ENCODE measurements at regions not wholly inside any gene's neighbourhood (a gene's known extent, or its start where the extent isn't known, plus 50 kb on each side); places are given as distances from the start of the nearest gene placed in this dataset.

DNA sequence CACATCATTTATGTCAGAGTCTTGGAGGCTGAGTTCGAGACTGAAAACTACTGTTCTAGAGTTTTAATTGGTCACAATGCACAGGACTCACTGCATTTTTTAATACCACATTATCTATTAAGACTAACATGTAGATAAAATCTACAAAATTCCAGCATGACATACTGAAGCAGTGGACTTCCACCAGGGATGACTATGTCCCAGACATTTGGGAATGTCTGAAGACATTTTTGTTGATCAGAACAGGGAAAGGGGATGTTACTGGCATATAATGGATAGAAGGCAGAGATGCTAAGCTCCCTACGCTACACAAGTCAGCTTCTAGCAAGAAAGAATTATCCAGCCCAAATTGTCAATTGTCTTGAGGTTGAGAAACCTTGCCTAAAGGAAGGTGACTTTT, 419.0 kb upstream of the TGFBR2 start:
- Histone ChIP-seq H3K9me3 (no peaks in the 10 kb centered on the region), H3K27ac (no peak overlapping the region), H3K4me1 (no peaks in the 10 kb centered on the region), H3K27me3 (no peaks in the 10 kb centered on the region), H3K4me3 (no peak overlapping the region), H3K36me3 (no peaks in the 10 kb centered on the region)
- TF ChIP-seq, protein P1, sequence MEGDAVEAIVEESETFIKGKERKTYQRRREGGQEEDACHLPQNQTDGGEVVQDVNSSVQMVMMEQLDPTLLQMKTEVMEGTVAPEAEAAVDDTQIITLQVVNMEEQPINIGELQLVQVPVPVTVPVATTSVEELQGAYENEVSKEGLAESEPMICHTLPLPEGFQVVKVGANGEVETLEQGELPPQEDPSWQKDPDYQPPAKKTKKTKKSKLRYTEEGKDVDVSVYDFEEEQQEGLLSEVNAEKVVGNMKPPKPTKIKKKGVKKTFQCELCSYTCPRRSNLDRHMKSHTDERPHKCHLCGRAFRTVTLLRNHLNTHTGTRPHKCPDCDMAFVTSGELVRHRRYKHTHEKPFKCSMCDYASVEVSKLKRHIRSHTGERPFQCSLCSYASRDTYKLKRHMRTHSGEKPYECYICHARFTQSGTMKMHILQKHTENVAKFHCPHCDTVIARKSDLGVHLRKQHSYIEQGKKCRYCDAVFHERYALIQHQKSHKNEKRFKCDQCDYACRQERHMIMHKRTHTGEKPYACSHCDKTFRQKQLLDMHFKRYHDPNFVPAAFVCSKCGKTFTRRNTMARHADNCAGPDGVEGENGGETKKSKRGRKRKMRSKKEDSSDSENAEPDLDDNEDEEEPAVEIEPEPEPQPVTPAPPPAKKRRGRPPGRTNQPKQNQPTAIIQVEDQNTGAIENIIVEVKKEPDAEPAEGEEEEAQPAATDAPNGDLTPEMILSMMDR (IDR thresholded peaks at IDR 0.05) = no peak
- intact Hi-C loops (cut with DNase I; ENCODE audit: low total_unique reads) = no loop called here
- DNase-seq = no peak

DNA sequence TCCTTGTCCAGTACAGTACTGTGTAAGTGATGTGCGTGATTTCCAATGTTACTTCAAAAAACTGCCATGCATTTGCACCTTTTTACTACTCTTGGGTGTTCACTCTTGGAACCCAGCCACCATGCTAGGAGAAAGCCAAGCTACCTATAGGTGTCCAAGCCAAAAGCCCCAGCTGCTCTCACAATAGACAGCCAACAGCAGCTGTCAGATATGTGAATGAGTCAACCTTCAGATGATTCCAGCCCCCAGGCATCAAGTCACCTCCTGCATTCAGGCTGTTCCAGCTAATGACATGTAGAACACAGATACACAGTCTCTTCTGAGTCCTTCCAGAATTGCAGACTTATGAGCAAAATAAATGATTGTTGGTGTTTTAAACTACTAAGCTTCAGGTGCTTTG, 417.7 kb upstream of the TGFBR2 start:
- no peak for DNase-seq
- Histone ChIP-seq H3K27me3 (no peaks in the 10 kb centered on the region), H3K36me3 (no peaks in the 10 kb centered on the region), H3K27ac (no peak overlapping the region), H3K4me3 (no peak overlapping the region), H3K4me1 (no peaks in the 10 kb centered on the region), H3K9me3 (no peaks in the 10 kb centered on the region)
- intact Hi-C loops (cut with DNase I; ENCODE audit: low total_unique reads) = no loop called here
- TF ChIP-seq, protein P1 (IDR thresholded peaks at IDR 0.05) = no peak

DNA sequence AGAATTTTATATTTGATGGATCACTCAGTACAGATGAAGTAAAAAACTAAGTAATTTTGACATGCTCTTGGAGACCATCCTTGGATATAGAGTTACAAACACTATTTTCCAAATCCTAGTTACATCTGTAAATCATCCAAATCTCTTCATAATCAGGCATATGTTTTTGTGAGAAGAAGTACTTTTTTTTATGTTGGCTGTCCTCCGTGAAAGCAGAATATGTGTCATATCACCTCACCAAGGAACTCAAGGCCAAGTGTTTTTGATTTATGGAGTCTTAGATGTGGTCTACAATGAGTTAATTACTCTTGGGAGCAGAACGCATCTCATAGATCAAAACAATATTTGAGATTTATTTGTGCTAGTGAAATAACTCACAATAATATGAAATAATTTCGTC, 416.5 kb upstream of the TGFBR2 start:
- Histone ChIP-seq H3K27me3 (no peaks in the 10 kb centered on the region), H3K36me3 (no peaks in the 10 kb centered on the region), H3K9me3 (no peaks in the 10 kb centered on the region), H3K4me1 (no peaks in the 10 kb centered on the region), H3K27ac (no peak overlapping the region), H3K4me3 (no peak overlapping the region)
- DNase-seq = no peak
- TF ChIP-seq, protein P1 (IDR thresholded peaks at IDR 0.05) = no peak
- intact Hi-C loops (cut with DNase I; ENCODE audit: low total_unique reads) = no loop called here

DNA sequence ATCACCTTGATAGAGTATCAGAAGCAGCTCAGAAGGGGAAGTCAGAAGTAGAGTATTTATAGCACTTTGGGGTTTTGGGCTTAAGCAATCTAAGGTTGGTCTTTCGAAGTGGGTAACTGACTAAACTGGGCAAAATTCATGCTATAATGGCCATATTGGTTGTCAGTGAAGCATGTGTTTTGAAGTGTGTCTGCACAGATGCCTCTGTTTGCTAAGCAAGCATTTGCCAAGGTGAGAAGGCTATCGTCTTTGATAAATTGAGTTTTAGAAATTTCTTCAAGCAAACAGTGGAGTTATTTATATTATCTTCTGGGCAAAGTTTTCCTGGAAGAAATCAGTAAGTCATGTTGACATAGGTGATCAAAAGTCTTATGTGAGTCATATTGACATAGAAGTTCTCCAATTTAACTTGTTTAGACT, 412.8 kb upstream of the TGFBR2 start:
- DNase-seq = no peak
- intact Hi-C loops (cut with DNase I; ENCODE audit: low total_unique reads) = no loop called here
- TF ChIP-seq, protein P1 (IDR thresholded peaks at IDR 0.05) = no peak
- Histone ChIP-seq H3K27ac (no peak overlapping the region), H3K27me3 (no peaks in the 10 kb centered on the region), H3K9me3 (no peaks in the 10 kb centered on the region), H3K36me3 (no peaks in the 10 kb centered on the region), H3K4me1 (no peaks in the 10 kb centered on the region), H3K4me3 (no peak overlapping the region)

DNA sequence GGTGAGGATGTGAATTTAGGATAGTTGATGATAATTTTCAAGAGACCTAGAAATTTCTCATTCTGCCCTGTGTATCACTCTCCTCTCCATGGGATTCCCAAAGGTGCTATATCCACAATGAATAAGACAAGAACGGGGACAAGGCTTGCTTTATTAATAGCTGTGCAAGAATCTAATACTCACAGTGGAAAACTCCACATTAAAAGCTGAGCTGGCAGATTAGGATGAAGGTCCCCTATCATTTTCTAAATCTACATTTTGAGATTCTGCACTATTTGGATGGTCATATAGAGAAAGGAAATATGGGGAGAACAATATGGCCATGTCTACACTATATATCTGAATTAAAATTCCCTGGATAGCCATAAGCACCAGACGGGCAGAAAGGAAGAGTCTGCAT, 411.0 kb upstream of the TGFBR2 start:
- Histone ChIP-seq H3K9me3 (no peaks in the 10 kb centered on the region), H3K27me3 (no peaks in the 10 kb centered on the region), H3K36me3 (no peaks in the 10 kb centered on the region), H3K4me1 (peaks cover 0 to 10% (median 2%) of the 10 kb centered on the region in 4 donors), H3K4me3 (no peak overlapping the region), H3K27ac (no peak overlapping the region)
- DNase-seq = no peak
- intact Hi-C loops (cut with DNase I; ENCODE audit: low total_unique reads) = no loop called here
- TF ChIP-seq, protein P1 (IDR thresholded peaks at IDR 0.05) = no peak

DNA sequence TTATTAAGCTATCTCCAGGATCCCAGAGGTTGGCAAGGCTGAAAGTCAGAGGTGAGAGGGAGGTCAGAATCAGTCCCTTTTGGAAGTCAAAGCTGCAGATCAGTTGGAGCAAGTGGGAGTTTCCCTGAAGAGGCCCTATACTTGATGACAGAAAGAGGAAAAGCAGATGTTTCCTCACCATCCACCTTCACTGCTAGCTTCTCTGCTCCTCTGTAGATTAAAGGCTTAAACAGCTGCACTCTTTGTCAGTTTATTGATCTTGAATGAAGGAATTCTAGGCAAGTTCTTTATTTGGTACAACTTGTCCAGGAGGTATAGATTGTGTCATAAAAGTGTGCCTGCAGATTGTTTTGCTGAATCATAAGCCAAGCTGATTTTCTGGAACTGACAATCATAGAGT, 408.2 kb upstream of the TGFBR2 start:
- no peaks in the 10 kb centered on the region for H3K36me3 ChIP-seq
- no peak for DNase-seq
- no peaks in the 10 kb centered on the region for H3K27me3 ChIP-seq
- H3K9me3 ChIP-seq = no peaks in the 10 kb centered on the region
- TF ChIP-seq, protein P1 (IDR thresholded peaks at IDR 0.05) = no peak
- H3K4me3 ChIP-seq = no peak overlapping the region
- H3K4me1 ChIP-seq = peaks cover 0 to 13% (median 2%) of the 10 kb centered on the region in 4 donors
- no peak overlapping the region for H3K27ac ChIP-seq
- intact Hi-C loops (cut with DNase I; ENCODE audit: low total_unique reads) = no loop called here

Measured in tibial artery (tissue), 4 donors.